H1 (cell line): ENCODE measurements at regions not wholly inside any gene's neighbourhood (a gene's known extent, or its start where the extent isn't known, plus 50 kb on each side); places are given as distances from the start of the nearest gene placed in this dataset.

Experiments used
- CTCF ChIA-PET: fragments of 300-600 bp; sonication (Branson Sonifier 250); formaldehyde crosslinking; loops from one replicate; lab custom pipeline; 2021; ENCODE audit not compliant: partially characterized antibody; lab: Charles Lee
- POLR2A ChIA-PET: fragments of 300-600 bp; sonication (Branson Sonifier 250); formaldehyde crosslinking; loops from one replicate; lab custom pipeline; 2021; ENCODE audit warnings: inconsistent platforms; ENCODE audit not compliant: partially characterized antibody; lab: Charles Lee
- DNase-seq, 2 experiments: peaks; one replicate each; pipeline versions ENCODE4 v3.0.0 to v3.0.0-alpha.2; 2010 to 2022; ENCODE audit warnings: low spot score in 2 of 2, low read depth in 1 of 2, mixed read lengths in 1 of 2
- FAIRE-seq: peaks from 2 replicates; lab custom pipeline; 2011; peaks lifted over from hg19 to GRCh38; lab: Jason Lieb, UNC
- H2AFZ ChIP-seq: 2 replicates; pipeline ENCODE4 v1.8.1; 2012; ENCODE audit warnings: low read length, inconsistent platforms
- H2AK5ac ChIP-seq: 2 replicates; pipeline ENCODE4 v1.6.1; 2013; ENCODE audit warnings: low read depth, low read length
- H2BK120ac ChIP-seq: replicated peaks from 2 replicates; pipeline ENCODE3; 2013; ENCODE audit warnings: low read depth, low read length, inconsistent platforms
- H2BK12ac ChIP-seq: 2 replicates; pipeline ENCODE4 v1.6.1; 2013; ENCODE audit warnings: low read depth, low read length
- H2BK15ac ChIP-seq: 2 replicates; pipeline ENCODE4 v1.6.1; 2013; ENCODE audit warnings: low read length
- H2BK20ac ChIP-seq: 2 replicates; pipeline ENCODE4 v1.6.1; 2013; ENCODE audit warnings: low read length
- H2BK5ac ChIP-seq: 2 replicates; pipeline ENCODE4 v1.6.1; 2013; ENCODE audit warnings: low read depth, low read length
- H3K14ac ChIP-seq: 2 replicates; pipeline ENCODE4 v1.6.1; 2013; ENCODE audit warnings: inconsistent platforms; ENCODE audit not compliant: insufficient read length
- H3K18ac ChIP-seq: 2 replicates; pipeline ENCODE4 v1.6.1; 2013; ENCODE audit warnings: low read length; ENCODE audit errors: extremely low read depth
- H3K23ac ChIP-seq: 2 replicates; pipeline ENCODE4 v1.6.1; 2013; ENCODE audit warnings: inconsistent platforms; ENCODE audit not compliant: insufficient read length
- H3K23me2 ChIP-seq: 2 replicates; pipeline ENCODE4 v1.6.1; 2013; ENCODE audit warnings: low read depth, low read length
- H3K27ac ChIP-seq: 2 replicates; pipeline ENCODE4 v1.6.1; 2011; ENCODE audit warnings: low read depth, low read length, inconsistent platforms
- H3K27me3 ChIP-seq, 4 experiments: replicated peaks in 1 of 4; 1 replicate in 1 of 4; 2 replicates in 3 of 4; pipeline versions ENCODE4 v1.6.1 to v1.8.1; 2011 to 2013; ENCODE audit warnings: low read length in 3 of 4, mild to moderate bottlenecking in 3 of 4, inconsistent platforms in 2 of 4, mixed read lengths in 2 of 4, moderate library complexity in 1 of 4; ENCODE audit not compliant: control insufficient read depth in 3 of 4, insufficient read depth in 3 of 4; ENCODE audit errors: extremely low read depth in 1 of 4
- H3K36me3 ChIP-seq, 4 experiments: 2 replicates each; pipeline versions ENCODE4 v1.6.1 to v1.8.1; 2011 to 2013; ENCODE audit warnings: mild to moderate bottlenecking in 4 of 4, low read length in 3 of 4, moderate library complexity in 2 of 4, control low read depth in 1 of 4, inconsistent platforms in 1 of 4; ENCODE audit not compliant: insufficient read depth in 4 of 4, control insufficient read depth in 2 of 4
- H3K4ac ChIP-seq: replicated peaks from 2 replicates; pipeline ENCODE3; 2013; ENCODE audit warnings: low read length, low read depth, mixed read lengths, inconsistent platforms; ENCODE audit not compliant: insufficient read length
- H3K4me1 ChIP-seq, 4 experiments: replicated peaks in 1 of 4; 1 replicate in 1 of 4; 2 replicates in 3 of 4; pipeline versions ENCODE4 v1.6.1 to v1.8.1; 2011 to 2013; ENCODE audit warnings: low read length in 3 of 4, inconsistent platforms in 2 of 4, mixed read lengths in 1 of 4; ENCODE audit not compliant: insufficient read depth in 4 of 4, control insufficient read depth in 3 of 4
- H3K4me2 ChIP-seq, 2 experiments: 2 replicates each; pipeline versions ENCODE4 v1.6.1 to v1.8.1; 2011 to 2013; ENCODE audit warnings: low read depth in 2 of 2, low read length in 2 of 2, control low read depth in 1 of 2, inconsistent platforms in 1 of 2, mild to moderate bottlenecking in 1 of 2; ENCODE audit not compliant: insufficient read depth in 1 of 2
- H3K4me3 ChIP-seq, 4 experiments: fragments of 200-600, 300-600 bp in 1 of 4; sonication (generic), shearing (Covaris generic), sonication (Bioruptor Twin) in 1 of 4; 2 replicates each; pipeline versions ENCODE4 v1.5.1 to v1.8.1; 2011 to 2016; ENCODE audit warnings: low read length in 4 of 4, low read depth in 3 of 4, control low read depth in 2 of 4, inconsistent platforms in 2 of 4, mild to moderate bottlenecking in 2 of 4, mixed read lengths in 1 of 4, moderate library complexity in 1 of 4; ENCODE audit not compliant: insufficient read depth in 2 of 4; ENCODE audit errors: extremely low read depth in 1 of 4
- H3K56ac ChIP-seq: replicated peaks from 2 replicates; pipeline ENCODE3; 2013; ENCODE audit warnings: low read depth, mild to moderate bottlenecking, mixed read lengths, low read length, inconsistent platforms; ENCODE audit not compliant: insufficient read length
- H3K79me1 ChIP-seq: 2 replicates; pipeline ENCODE4 v1.6.1; 2013; ENCODE audit warnings: low read depth, low read length, control low read depth
- H3K79me2 ChIP-seq, 2 experiments: 2 replicates each; pipeline versions ENCODE4 v1.6.1 to v1.8.1; 2012 to 2013; ENCODE audit warnings: low read length in 2 of 2, mild to moderate bottlenecking in 2 of 2, inconsistent platforms in 1 of 2; ENCODE audit not compliant: insufficient read depth in 2 of 2, control insufficient read depth in 1 of 2
- H3K9ac ChIP-seq, 4 experiments: replicated peaks in 1 of 4; 1 replicate in 1 of 4; 2 replicates in 3 of 4; pipeline versions ENCODE4 v1.6.1 to v1.8.1; 2011 to 2013; ENCODE audit warnings: low read depth in 3 of 4, low read length in 3 of 4, control low read depth in 2 of 4, mild to moderate bottlenecking in 2 of 4, moderate library complexity in 2 of 4, inconsistent platforms in 1 of 4; ENCODE audit errors: extremely low read depth in 1 of 4
- H3K9me3 ChIP-seq, 2 experiments: 2 replicates each; pipeline versions ENCODE4 v1.6.1 to v1.8.1; 2012 to 2013; ENCODE audit warnings: mild to moderate bottlenecking in 2 of 2, moderate library complexity in 2 of 2, control low read depth in 1 of 2, inconsistent platforms in 1 of 2, low read depth in 1 of 2, low read length in 1 of 2, mixed read lengths in 1 of 2; ENCODE audit not compliant: insufficient read depth in 2 of 2
- H4K20me1 ChIP-seq, 2 experiments: replicated peaks in 1 of 2; 2 replicates each; pipeline versions ENCODE3 to v1.8.1; 2011 to 2013; ENCODE audit warnings: inconsistent platforms in 2 of 2, low read length in 2 of 2, mild to moderate bottlenecking in 1 of 2; ENCODE audit not compliant: insufficient read depth in 2 of 2, control insufficient read depth in 1 of 2
- H4K5ac ChIP-seq: 2 replicates; pipeline ENCODE4 v1.6.1; 2013; ENCODE audit warnings: low read length, low read depth, mixed read lengths, inconsistent platforms; ENCODE audit not compliant: insufficient read length
- H4K8ac ChIP-seq: 2 replicates; pipeline ENCODE4 v1.8.0; 2013; ENCODE audit warnings: mild to moderate bottlenecking, moderate library complexity, low read length, inconsistent platforms; ENCODE audit not compliant: insufficient read depth; ENCODE audit errors: extremely low read depth
- H4K91ac ChIP-seq: replicated peaks from 2 replicates; pipeline ENCODE3; 2013; ENCODE audit warnings: low read length, mixed read lengths, inconsistent platforms; ENCODE audit not compliant: insufficient read length
- CHD1 ChIP-seq: IDR thresholded peaks from 2 replicates; pipeline ENCODE4 v1.6.1; 2012; ENCODE audit warnings: low read depth, low read length, improper control_type of control experiment
- NANOG ChIP-seq: IDR thresholded peaks from 2 replicates; pipeline ENCODE4 v1.6.1; 2011; ENCODE audit warnings: low read length, low read depth, mild to moderate bottlenecking, inconsistent platforms; ENCODE audit not compliant: insufficient read depth, poor library complexity, severe bottlenecking
- WGBS, 2 experiments: shearing (Covaris generic) in 1 of 2; methylation state at CpG; one replicate each; pipeline versions ENCODE4 v1.1.6 to v1.1.7; 2013 to 2015; ENCODE audit warnings: low lambda C conversion rate in 2 of 2, mixed read lengths in 2 of 2, inconsistent platforms in 1 of 2, low coverage in 1 of 2, missing lambda C conversion rate in 1 of 2; ENCODE audit not compliant: insufficient replicate concordance in 2 of 2, insufficient coverage in 1 of 2, insufficient read length in 1 of 2; ENCODE audit errors: extremely low coverage in 1 of 2, missing lambda C conversion rate in 1 of 2; 5-methylcytosine and 5-hydroxymethylcytosine counted together

GRCh38 chr14:27026097-27026496 is 428.3 kb upstream of the NOVA1 start:
- Histone ChIP-seq H4K5ac (no peak overlapping the region), H4K8ac (no peak overlapping the region; the same call in 1 of the 2 replicates), H4K20me1 (no peaks in the 10 kb centered on the region), H3K18ac (no peak overlapping the region), H3K9ac (no peak overlapping the region), H2BK5ac (no peak overlapping the region), H3K4me1 (no peaks in the 10 kb centered on the region), H3K27me3 (no peaks in the 10 kb centered on the region), H2AK5ac (no peak overlapping the region), H3K23me2 (no peaks in the 10 kb centered on the region), H3K23ac (no peak overlapping the region), H3K4ac (no peak overlapping the region), H2BK15ac (no peak overlapping the region), H3K36me3 (no peaks in the 10 kb centered on the region), H2AFZ (peak overlapping the region; percentile 100), H3K4me2 (no peak overlapping the region), H2BK12ac (no peak overlapping the region), H3K27ac (no peak overlapping the region), H4K91ac (no peak overlapping the region), H3K9me3 (no peaks in the 10 kb centered on the region), H2BK20ac (no peak overlapping the region), H2BK120ac (no peak overlapping the region), H3K56ac (no peak overlapping the region), H3K4me3 (no peak overlapping the region), H3K79me2 (no peaks in the 10 kb centered on the region), H3K14ac (no peak overlapping the region), H3K79me1 (no peaks in the 10 kb centered on the region)
- DNase-seq = no peak
- ChIA-PET CTCF (no interaction called here), POLR2A (no interaction called here)
- FAIRE-seq = no peak
- WGBS, 2 experiments = 60% methylated on average over 3 of the region's 3 CpGs; no CpG with 5 or more reads in 1 of the 2 experiments
- TF ChIP-seq CHD1 = no peak
- TF ChIP-seq NANOG = no peak
